ENCODE measurements at regions not wholly inside any gene's neighbourhood (a gene's known extent, or its start where the extent isn't known, plus 50 kb on each side); places are given as distances from the start of the nearest gene placed in this dataset.

DNA sequence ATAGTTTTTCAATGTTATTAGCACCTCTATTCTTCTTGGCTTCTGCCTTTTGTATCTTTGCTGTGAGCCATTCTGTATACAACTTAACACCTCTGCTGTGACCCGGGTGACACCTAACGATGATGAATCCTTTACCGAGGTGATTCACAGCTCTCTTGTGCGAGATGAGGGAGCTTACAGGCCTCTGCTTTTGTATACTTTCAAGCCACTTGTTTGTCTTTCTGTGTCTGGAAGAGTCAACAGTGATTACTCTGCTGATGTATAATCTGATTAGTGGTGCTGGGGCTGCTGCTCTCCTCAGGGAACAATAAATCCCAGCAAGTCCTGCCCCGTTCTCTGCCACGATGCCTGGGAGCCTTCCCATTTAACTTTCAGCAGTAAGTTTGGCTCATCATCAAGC lies 442.9 kb upstream of the SGCD start:
- TF ChIP-seq, protein P1, sequence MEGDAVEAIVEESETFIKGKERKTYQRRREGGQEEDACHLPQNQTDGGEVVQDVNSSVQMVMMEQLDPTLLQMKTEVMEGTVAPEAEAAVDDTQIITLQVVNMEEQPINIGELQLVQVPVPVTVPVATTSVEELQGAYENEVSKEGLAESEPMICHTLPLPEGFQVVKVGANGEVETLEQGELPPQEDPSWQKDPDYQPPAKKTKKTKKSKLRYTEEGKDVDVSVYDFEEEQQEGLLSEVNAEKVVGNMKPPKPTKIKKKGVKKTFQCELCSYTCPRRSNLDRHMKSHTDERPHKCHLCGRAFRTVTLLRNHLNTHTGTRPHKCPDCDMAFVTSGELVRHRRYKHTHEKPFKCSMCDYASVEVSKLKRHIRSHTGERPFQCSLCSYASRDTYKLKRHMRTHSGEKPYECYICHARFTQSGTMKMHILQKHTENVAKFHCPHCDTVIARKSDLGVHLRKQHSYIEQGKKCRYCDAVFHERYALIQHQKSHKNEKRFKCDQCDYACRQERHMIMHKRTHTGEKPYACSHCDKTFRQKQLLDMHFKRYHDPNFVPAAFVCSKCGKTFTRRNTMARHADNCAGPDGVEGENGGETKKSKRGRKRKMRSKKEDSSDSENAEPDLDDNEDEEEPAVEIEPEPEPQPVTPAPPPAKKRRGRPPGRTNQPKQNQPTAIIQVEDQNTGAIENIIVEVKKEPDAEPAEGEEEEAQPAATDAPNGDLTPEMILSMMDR (IDR thresholded peaks at IDR 0.05): no peak
- no peak for DNase-seq
- no peak overlapping the region for H3K4me3 Mint-ChIP-seq
- intact Hi-C loops (cut with micrococcal nuclease): no loop called here
- H3K27ac Mint-ChIP-seq: no peak overlapping the region
- H3K9me3 Mint-ChIP-seq: no peaks in the 10 kb centered on the region
- CTCF ChIA-PET: no interaction called here
- POLR2A ChIA-PET: no interaction called here
- no peak for ATAC-seq
- no peaks in the 10 kb centered on the region for H3K27me3 Mint-ChIP-seq
- no peaks in the 10 kb centered on the region for H3K36me3 Mint-ChIP-seq (ENCODE audit: low read depth)
- H3K4me1 Mint-ChIP-seq (ENCODE audit: low read depth): no peaks in the 10 kb centered on the region

- Mint-ChIP-seq H3K9me3 (no peaks in the 10 kb centered on the region), H3K27me3 (peaks cover 2% of the 10 kb centered on the region), H3K27ac (no peak overlapping the region), H3K4me1 (ENCODE audit: low read depth) (no peaks in the 10 kb centered on the region), H3K36me3 (ENCODE audit: low read depth) (no peaks in the 10 kb centered on the region), H3K4me3 (no peak overlapping the region)
- ATAC-seq: no peak
- intact Hi-C loops (cut with micrococcal nuclease): no loop called here
- ChIA-PET POLR2A (no interaction called here), CTCF (no interaction called here)
- TF ChIP-seq, protein P1 (IDR thresholded peaks at IDR 0.05): no peak
- no peak for DNase-seq
Observed at GRCh38 chr5:155885199-155885598, 441.8 kb upstream of the SGCD start.

- CTCF ChIA-PET: no interaction called here
- peaks cover 2% of the 10 kb centered on the region for H3K27me3 Mint-ChIP-seq
- POLR2A ChIA-PET: no interaction called here
Observed at GRCh38 chr5:155886311-155887031, 440.5 kb upstream of the SGCD start.

GRCh38 chr5:155895484-155895883 lies 431.5 kb upstream of the SGCD start:
- no peaks in the 10 kb centered on the region for H3K36me3 Mint-ChIP-seq (ENCODE audit: low read depth)
- H3K27me3 Mint-ChIP-seq: peaks cover 2% of the 10 kb centered on the region
- H3K4me1 Mint-ChIP-seq (ENCODE audit: low read depth): no peaks in the 10 kb centered on the region
- ATAC-seq (no peak), DNase-seq (no peak)
- no peak overlapping the region for H3K4me3 Mint-ChIP-seq
- CTCF ChIA-PET: no interaction called here
- H3K27ac Mint-ChIP-seq: no peak overlapping the region
- intact Hi-C loops (cut with micrococcal nuclease): no loop called here
- POLR2A ChIA-PET: no interaction called here
- TF ChIP-seq, protein P1 (IDR thresholded peaks at IDR 0.05): no peak
- H3K9me3 Mint-ChIP-seq: no peaks in the 10 kb centered on the region

More at GRCh38 chr5:155886311-155887031, 440.5 kb upstream of the SGCD start:
- intact Hi-C loops (cut with micrococcal nuclease): no loop called here
- Mint-ChIP-seq H3K36me3 (ENCODE audit: low read depth) (no peaks in the 10 kb centered on the region), H3K4me1 (ENCODE audit: low read depth) (no peaks in the 10 kb centered on the region), H3K27ac (no peak overlapping the region), H3K4me3 (no peak overlapping the region), H3K9me3 (no peaks in the 10 kb centered on the region)
- DNase-seq: no peak
- TF ChIP-seq, protein P1 (IDR thresholded peaks at IDR 0.05): no peak
- no peak for ATAC-seq

DNA sequence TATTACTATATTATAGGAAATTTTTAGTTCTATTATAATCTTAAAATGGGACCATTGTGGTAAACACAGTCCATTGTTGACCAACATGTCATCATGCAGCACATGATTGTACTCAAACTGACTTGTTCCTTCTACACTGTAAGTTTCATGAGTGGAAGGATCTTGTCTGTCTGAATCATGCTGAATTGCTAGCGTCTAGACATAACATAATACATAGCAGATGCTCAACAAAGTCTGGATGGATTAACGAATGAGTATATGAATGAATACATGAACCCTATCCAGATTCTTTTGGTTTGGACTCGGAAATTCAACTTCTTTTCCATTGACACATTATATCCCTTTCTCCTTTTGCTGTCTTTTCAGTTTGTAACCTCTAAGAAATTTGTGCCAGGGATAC lies 429.2 kb upstream of the SGCD start:
- CTCF ChIA-PET: no interaction called here
- ATAC-seq (no peak), DNase-seq (no peak)
- peaks cover 2% of the 10 kb centered on the region for H3K27me3 Mint-ChIP-seq
- H3K27ac Mint-ChIP-seq: no peak overlapping the region
- TF ChIP-seq, protein P1 (IDR thresholded peaks at IDR 0.05): no peak
- POLR2A ChIA-PET: no interaction called here
- no peaks in the 10 kb centered on the region for H3K4me1 Mint-ChIP-seq (ENCODE audit: low read depth)
- no peaks in the 10 kb centered on the region for H3K36me3 Mint-ChIP-seq (ENCODE audit: low read depth)
- no peak overlapping the region for H3K4me3 Mint-ChIP-seq
- no peaks in the 10 kb centered on the region for H3K9me3 Mint-ChIP-seq
- intact Hi-C loops (cut with micrococcal nuclease): no loop called here

All from activated CD8-positive, alpha-beta T cell treated with anti-CD3 and anti-CD28 coated beads for 36 hours (primary cell).